Hematopoietic multipotent progenitor cell treated with erythropoietin and hydrocortisone succinate and interleukin-3 and kit ligand, for 8 days (in vitro differentiated cells): ENCODE measurements at regions not wholly inside any gene's neighbourhood (a gene's known extent, or its start where the extent isn't known, plus 50 kb on each side); places are given as distances from the start of the nearest gene placed in this dataset.
"Not testable (repeated sequence)": the region's sequence is repeated elsewhere in the genome, so short reads cannot be mapped to it uniquely, and the experiment has no call there.

Source experiments
- DNase-seq: peaks from one replicate; pipeline ENCODE4 v3.0.0-alpha.2; 2015

DNA sequence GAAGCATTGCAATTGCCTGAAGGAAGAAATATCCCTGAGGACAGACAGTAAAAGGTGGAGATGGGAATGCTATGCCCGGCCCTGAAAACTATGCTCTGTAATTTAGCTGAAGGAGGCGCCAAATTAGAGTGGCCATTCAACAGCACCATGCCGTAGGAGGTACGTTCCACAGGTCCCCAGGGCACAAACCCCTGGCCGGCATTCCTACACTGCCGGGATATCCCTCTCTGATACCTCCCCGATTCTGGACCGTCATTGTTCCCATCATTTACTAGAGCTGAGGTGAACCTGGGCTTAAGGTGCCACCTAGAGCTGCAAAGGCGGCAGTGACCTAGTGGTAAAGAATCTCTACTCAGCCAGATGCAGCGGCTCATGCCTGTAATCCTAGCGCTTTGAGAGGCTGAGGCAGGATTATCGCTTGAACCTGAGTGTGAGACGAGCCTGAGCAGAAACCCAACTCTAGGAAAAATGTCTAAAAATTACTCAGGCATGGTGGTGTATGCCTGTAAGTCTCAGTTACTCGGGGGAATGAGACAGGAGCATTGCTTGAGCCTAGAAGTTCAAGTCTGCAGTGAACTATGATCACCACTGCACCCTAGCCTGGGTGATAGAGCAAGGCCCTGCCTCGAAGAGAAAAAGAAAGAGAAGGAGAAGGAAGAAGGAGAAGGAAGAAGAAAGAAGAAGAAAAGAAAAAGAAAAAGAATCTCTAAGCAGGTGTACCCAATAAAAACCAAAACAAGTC, 53.0 kb upstream of the TNKS2 start:
- no peak for DNase-seq

DNA sequence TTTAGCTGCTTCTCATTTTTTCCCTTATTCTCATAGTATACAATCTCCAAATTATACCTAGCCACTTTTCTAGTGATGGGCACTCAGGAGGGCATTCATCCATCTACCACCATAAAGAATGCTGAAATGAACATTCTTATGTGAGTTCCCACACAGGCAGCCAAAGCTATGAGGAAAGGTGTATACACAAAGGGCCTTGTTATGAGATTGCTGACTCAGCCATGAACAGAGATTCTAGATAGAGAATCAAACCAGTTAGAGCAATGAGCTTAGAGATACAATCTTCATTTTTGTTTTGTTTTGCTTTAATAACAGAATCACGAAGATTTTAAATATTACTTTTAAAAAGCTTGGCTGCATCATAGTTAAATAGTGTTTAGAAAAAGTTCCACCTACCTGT, 54.8 kb upstream of the TNKS2 start:
- DNase-seq = no peak

DNA sequence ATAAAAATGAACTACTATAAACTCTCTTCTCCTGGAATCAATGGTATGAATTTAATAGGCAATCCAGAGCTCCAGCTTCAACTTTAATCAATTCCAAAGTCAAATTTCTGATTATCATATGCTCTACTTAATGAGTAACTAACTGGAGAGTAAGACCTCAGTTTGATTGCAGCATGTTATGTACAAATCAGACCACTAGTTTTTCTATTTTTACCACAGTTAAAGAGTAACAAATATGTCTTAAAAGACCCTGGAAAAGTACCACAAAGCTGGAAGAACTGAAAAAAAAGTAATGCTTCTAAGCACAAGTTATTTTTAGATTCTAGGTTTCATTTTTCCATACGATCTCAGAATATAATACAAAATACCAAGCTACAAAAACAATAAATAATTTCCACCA, 56.0 kb upstream of the TNKS2 start:
- DNase-seq = no peak

DNA sequence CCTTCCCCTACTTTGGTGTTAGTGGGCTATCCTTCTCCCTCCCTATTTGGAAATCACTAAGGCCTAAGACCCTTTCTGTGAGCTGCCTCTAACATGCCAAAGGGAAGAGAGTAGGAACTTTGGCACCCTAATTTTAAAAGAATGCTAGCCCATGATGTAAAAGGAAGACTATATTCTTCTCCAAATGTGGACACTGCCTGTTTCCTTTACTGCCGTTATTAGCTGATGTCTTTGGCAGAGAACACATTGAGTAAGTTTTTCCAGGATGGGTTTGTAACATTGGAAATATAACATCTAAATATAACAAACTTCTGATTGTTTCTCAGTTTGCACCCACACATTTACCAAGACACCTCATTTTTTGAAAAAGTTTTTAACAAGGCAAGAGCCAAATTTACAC, 56.9 kb upstream of the TNKS2 start:
- no peak for DNase-seq

DNA sequence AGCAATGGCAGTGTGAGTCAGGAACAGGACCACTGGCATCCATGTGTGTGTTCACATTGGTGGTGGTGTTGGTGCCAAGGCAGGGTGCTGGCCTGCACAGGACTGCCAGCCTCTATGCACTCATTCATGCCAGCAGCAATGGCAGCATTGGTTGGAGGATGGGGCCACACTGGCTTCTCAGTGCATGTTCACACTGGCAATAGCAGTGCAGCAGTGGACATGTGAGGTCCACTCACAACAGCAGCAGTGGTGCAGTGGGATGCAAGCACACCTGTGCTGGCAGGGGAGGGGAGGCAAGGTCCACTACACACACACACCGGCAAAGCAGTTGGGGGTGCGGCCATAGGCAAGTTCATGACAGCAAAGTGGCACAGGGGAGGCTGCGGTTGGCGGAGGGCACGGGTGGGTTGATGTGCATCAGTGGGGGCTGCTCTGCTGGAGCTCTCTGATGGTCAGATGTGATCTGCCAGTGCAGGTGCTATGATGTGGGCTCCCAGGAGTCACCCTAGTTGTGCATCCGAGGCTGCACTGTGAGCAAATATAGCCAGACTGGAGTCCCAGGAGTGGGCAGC, 57.8 kb upstream of the TNKS2 start:
- no peak for DNase-seq

DNA sequence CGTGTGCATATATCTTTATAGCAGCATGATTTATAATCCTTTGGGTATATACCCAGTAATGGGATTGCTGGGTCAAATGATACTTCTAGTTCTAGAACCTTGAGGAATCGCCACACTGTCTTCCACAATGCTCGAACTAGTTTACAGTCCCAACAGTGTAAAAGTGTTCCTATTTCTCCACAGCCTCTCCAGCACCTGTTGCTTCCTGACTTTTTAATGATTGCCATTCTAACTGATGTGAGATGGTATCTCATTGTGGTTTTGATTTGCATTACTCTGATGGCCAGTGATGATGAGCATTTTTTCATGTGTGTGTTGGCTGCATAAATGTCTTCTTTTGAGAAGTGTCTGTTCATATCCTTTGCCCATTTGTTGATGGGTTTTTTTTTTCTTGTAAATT, 66.0 kb upstream of the TNKS2 start:
- not testable (repeated sequence) for DNase-seq

DNA sequence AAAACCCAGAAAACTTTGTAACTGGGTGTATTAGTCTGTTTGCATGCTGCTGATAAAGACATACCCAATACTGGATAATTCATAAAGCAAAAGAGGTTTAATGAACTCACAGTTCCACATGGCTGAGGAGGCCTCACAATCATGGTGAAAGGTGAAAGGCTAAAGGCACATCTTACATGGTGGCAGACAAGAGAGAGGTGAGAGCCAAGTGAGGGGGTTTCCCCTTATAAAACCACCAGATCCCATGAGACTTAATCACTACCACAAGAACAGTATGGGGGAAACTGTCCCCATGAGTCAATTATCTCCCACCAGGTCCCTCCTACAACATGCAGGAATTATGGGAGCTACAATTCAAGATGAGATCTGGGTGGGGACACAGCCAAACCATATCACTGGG, 68.9 kb upstream of the TNKS2 start:
- not testable (repeated sequence) for DNase-seq

DNA sequence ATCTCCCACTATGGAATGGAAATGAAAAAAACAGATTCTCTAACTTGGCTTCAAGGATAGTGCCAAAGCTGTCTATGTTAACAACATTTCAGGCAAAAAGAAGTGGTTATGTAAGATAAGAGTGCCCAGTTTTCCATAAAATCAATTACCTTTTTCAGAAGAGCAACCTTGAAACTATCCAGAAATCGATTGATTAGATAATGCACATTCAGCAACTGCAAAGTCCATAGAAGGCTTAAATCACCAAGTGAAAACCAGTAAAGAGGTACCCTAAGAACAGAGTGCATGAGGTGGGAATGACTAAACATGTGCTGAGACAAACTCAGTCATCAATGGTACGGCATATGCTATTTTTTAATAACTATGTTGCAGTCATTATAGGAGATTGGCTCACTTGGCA, 71.9 kb upstream of the TNKS2 start:
- DNase-seq = no peak

DNA sequence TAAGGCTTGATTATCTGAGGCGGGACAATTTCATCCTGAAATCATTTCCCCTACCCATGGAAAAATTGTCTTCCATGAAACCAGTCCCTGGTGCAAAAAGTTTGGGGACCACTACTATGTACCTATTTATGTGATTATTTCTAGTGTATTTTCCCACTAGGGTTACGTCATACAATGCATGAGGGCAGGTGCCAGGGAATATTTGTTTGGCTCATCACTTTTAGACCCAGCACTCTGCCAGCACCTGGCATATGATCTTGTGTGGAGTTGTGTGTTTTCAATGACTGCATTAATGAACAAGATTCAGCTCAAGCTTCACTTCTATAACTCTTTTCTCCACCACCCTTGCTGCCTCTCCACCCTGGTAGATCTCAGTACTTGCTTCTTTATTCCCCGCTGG, 73.3 kb upstream of the TNKS2 start:
- no peak for DNase-seq

DNA sequence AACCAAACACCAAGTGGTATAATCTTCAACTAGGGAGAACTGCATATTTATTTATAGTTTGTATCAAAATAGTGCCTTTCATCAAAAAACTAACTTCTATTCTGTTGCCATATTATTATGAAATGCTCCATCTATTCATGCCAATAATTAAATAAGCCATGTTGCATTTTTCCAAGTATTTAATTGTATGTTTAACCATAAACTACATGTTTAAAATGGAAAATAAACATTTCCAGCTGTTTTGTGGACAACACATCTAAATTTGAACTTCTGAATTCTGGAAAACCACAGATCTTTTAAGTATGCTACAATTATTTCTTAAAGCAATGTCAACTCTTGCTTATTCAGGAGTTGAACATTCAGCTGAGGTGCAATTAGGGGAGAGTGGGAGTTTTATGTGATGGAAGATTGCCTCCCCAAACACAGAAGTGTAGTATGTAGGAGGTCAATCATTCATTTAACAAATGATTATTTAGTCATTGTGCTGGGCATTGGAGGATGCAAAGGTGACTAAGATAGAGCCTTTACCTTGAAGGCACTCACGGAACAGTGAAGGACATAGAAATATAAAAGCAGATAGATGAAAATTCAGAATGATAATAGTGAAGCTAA, 80.7 kb upstream of the PPP1R3C start:
- DNase-seq = no peak

DNA sequence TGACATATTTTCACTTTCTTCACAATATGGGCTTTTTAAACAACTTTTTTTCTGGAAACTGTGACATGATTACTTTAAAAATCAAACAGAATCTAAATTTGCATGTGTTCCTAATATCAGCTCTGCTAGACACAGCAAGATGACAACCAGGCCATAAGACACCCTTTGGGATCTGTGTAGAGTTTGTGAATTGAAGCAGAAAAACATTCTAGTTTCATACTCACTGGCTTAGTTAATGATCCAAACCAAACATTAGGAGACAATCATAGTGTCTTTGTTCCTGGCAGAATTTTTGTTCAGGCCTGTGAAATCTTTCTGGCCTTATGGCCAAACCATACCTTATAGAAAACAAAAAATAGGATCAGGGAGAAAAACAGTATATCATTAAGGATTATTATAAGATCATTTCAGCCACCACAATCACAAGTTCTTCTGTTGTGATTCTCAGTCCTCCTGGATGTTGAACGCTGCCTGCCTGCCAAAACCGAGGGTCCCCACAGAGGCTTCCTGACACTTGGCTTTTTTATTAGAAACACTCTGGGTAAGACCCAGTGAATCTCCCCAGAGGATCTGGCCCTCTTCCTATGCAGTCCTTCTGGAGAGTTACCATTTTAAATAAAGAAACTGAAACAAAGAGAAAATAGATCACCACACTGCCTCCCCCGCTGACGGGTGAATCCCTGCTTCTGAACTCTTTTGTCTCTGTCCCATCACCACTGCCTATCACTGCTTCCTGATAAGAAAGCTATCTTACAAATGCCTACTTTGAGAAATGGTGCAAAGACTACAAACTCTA, 79.2 kb upstream of the PPP1R3C start:
- DNase-seq = no peak

DNA sequence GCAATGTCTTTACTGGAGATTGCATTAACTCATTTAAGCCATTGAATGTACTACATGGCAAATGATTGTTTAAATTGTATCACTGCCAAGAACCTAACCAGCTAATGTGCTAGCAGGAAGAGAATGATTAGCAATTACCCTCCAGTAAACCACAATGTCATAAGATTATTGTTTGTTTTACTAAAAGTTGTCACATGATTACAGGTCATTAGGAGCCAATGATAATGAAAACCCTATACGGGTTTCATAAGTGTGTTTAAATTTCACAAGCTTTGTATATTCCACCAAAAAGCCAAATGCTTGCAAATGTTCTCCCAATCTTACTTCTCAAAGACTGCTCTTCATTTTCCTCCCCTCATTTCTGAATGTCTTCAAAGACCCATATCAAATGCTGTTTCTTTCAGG, 76.5 kb upstream of the PPP1R3C start:
- DNase-seq = no peak

DNA sequence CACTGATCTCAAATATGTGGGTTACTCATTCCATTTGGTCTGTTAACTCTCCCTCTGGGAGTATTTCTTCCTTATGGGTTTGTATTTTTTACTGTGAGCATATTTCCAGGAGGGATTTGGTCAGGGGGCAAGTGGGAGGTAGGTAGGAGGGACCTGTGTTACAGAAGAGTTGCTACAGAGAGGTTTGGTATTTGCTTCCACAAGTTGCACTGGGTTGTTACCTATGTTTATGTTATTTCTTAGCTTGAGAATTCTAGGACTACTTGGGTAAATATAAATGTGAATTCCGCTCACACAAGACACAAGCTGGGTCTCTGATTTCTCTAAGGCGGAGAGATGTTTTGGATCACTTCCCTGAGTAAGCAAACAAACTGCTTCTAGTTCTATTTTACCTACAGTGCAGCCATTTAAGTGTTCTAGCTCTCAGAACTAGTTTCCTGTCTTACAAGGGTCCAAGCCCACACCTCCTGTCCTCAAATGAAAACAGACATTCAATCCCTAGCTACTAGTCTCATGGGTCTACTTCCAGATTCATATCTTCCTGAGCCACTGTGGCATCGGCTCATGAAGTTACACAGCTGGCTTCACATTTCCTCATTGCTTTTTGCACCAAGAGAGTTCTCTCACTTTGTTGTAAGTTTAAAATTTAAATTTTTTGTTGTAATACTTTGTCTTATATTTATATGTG, 75.4 kb upstream of the PPP1R3C start:
- DNase-seq = no peak

DNA sequence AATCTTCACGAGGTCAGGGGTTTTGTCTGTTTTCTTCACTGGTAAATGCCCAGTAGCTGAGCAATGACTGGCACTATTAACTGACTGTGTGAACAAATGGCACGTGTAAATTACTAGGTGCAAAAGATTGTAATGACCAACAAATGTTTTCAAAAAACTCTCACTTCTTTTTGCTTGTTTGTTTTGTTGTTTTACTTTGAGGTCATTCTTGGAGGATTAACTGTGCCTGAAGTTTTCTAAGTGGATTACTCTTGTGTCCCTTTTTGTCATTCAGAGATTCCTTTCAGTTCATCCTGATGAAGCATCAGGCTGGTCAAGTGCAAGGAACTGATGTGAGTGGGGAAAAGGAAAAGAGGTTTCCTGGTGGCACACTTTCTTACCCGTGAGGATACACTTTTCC, 74.4 kb upstream of the PPP1R3C start:
- no peak for DNase-seq

DNA sequence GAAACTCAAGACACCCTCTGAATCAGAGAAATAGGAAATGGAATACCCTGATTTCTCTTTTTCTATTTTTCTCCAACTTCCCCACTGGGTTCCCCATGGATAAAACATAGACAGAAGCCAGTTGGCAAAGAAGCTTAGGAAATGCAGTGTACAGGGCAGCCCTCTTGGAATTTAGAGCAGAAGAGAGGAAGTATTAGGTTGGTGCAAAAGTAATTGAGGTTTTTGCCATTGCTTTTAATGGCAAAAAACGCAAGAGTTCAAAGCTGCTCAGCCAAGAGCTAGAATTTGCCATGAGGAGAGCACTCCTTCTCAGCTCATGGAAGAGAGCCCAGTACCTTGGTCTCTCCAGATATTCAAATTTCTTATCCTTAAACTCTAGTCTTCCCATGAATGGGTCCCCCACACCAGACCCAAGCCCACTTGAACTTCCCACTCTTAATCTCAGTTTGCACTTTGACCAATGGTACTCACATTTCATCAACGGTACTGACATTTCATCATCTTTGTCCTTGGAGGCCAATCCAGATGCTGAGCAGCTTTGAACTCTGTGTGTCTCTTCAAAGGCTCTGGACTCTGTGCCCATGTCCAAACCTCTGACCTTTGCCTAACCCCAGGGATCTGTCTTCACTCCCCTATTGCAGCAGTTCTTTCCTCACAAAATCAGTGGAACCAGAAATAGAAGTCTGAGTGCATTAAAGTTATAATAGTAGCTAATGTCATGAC, 73.2 kb upstream of the PPP1R3C start:
- DNase-seq = no peak

DNA sequence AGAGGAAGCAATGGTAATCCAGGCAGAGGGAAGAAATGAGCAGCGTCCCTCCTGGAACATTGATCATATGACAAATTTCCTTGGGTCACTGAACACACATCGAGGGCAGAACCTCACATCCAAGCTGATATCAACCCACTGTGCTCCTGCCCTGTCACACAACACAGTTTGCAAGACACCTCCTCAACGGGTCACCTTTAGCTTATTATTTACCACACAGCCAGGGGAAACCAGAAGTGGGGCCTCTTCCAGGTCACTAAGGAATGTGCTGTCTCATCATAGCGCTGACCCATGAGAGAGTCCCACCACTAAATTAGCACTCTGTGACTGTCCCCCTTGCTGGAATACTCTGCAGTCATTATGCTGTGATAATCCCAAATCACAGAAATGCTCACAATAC, 69.7 kb upstream of the PPP1R3C start:
- peak; percentile 1 for DNase-seq

DNA sequence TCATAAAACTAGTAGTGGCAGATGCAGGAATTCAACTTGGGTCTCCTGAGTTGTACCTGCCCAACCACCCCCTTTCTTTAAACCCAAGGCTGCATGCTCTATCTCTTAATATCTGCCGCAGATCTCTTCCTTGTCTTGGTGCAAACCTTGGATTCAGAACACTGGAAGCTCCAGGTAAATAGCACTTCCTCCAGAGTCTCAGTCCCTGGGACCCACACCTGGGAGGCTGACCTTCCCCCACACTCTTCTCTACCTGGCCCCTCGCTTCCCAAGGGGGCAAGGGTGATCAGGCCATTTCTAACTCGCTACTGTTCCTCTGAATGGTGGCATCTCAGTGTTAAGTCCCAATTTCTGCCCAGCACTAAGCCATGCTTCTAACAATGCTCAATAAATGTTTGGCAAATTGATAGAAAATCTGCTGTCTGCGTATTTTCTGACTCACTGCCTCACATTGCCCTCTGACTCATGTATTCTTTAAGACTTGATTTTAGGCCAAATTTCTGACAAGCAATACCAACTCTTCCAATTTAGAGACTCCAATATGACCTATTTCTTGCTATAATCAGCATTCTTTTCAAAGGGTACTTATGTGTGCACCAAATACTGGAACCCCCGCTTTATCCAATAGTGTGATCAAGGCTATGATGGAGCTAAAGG, 68.0 kb upstream of the PPP1R3C start:
- no peak for DNase-seq

DNA sequence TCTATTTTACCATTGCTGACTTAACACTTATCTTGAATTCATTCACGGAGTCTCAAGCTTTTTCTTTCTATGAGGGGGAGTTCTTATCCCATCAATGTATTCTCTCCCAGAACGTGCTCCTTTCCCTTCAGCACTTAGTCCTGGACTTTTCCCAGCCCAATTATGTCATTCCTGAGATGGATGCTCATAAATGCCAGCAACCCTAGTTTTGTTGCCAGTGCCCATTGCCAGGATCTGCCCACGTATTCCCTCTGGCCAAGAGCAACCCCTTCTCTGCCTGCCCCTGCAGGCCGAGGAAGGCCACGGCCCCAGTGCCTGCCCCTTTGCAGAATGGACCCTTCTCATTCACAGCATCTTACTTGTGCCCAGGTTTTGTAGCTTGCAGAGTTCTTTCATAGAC, 67.4 kb upstream of the PPP1R3C start:
- no peak for DNase-seq

DNA sequence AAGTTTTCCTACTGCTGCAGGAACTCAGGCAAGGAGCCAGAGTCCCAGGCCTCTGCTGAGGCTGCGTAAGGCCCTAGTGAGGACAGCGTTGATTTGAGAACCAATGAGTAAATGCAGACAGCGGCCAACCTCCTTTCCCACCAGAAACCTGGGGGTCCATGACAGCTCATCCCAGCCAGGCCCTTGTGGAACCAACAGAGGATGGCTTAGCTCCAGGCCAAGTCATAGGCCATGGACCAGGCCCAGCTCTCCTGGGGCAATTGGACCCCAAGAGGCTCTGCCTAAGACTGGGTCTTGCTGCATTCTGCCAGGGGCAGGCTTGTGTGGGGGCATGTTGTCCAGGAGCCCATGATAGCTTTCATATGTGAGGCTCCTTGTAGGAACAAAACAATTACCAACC, 65.4 kb upstream of the PPP1R3C start:
- DNase-seq = no peak

DNA sequence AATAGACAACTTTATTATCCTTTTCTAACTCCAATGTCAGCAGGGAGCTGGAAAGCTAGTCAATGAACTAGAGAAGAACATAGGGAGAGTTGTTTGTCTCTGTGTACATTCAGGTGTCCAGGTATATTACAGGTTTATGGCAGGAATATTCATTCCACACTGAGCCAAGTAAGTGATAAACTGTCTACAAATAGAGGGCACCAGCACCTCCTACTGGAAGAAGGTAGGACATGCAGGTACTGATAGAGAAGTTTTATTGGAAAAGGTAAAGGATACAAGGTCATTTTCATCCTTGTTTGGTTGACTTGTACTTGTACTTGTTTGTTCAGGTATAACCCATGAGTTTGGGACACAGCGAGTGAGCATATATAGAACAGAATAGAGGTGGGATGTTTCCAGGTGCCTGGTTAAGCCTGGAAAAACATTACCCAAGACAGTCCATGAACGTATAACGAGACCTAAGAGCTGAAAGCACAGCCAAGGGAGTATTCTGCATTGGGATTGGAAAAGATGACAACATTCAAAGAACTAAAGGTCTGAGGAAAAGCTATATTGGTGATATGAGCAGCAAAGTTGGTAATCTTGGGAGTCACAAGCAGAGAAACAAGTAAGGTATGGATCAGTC, 61.4 kb upstream of the PPP1R3C start:
- peak; percentile 63 for DNase-seq

DNA sequence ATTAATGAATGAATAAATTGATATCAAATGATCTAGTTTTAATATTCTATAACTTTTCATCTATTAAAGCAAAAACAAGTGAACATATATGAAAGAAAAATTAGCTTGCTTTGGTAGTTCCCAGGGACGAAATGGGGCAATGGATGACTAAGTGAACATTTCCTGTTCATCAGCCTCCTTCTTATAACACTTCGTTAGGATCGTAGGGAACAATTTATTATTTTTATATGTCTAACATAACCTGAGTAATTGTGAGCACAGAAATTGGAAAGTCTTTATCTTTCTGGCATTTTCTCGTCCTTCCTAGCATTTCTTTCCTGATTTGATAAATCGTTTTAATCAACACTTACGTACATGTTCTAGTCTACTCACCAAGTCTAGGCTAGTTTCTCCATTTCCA, 59.1 kb upstream of the PPP1R3C start:
- no peak for DNase-seq
